H1 (cell line): ENCODE measurements at regions not wholly inside any gene's neighbourhood (a gene's known extent, or its start where the extent isn't known, plus 50 kb on each side); places are given as distances from the start of the nearest gene placed in this dataset.

ENCODE experiments used
- CTCF ChIA-PET: fragments of 300-600 bp; sonication (Branson Sonifier 250); formaldehyde crosslinking; loops from one replicate; lab custom pipeline; 2021; ENCODE audit not compliant: partially characterized antibody; lab: Charles Lee
- POLR2A ChIA-PET: fragments of 300-600 bp; sonication (Branson Sonifier 250); formaldehyde crosslinking; loops from one replicate; lab custom pipeline; 2021; ENCODE audit warnings: inconsistent platforms; ENCODE audit not compliant: partially characterized antibody; lab: Charles Lee
- DNase-seq, 2 experiments: peaks; one replicate each; pipeline versions ENCODE4 v3.0.0 to v3.0.0-alpha.2; 2010 to 2022; ENCODE audit warnings: low spot score in 2 of 2, low read depth in 1 of 2, mixed read lengths in 1 of 2
- FAIRE-seq: peaks from 2 replicates; lab custom pipeline; 2011; peaks lifted over from hg19 to GRCh38; lab: Jason Lieb, UNC
- H2AFZ ChIP-seq: 2 replicates; pipeline ENCODE4 v1.8.1; 2012; ENCODE audit warnings: low read length, inconsistent platforms
- H2AK5ac ChIP-seq: 2 replicates; pipeline ENCODE4 v1.6.1; 2013; ENCODE audit warnings: low read depth, low read length
- H2BK120ac ChIP-seq: replicated peaks from 2 replicates; pipeline ENCODE3; 2013; ENCODE audit warnings: low read depth, low read length, inconsistent platforms
- H2BK12ac ChIP-seq: 2 replicates; pipeline ENCODE4 v1.6.1; 2013; ENCODE audit warnings: low read depth, low read length
- H2BK15ac ChIP-seq: 2 replicates; pipeline ENCODE4 v1.6.1; 2013; ENCODE audit warnings: low read length
- H2BK20ac ChIP-seq: 2 replicates; pipeline ENCODE4 v1.6.1; 2013; ENCODE audit warnings: low read length
- H2BK5ac ChIP-seq: 2 replicates; pipeline ENCODE4 v1.6.1; 2013; ENCODE audit warnings: low read depth, low read length
- H3K14ac ChIP-seq: 2 replicates; pipeline ENCODE4 v1.6.1; 2013; ENCODE audit warnings: inconsistent platforms; ENCODE audit not compliant: insufficient read length
- H3K18ac ChIP-seq: 2 replicates; pipeline ENCODE4 v1.6.1; 2013; ENCODE audit warnings: low read length; ENCODE audit errors: extremely low read depth
- H3K23ac ChIP-seq: 2 replicates; pipeline ENCODE4 v1.6.1; 2013; ENCODE audit warnings: inconsistent platforms; ENCODE audit not compliant: insufficient read length
- H3K23me2 ChIP-seq: 2 replicates; pipeline ENCODE4 v1.6.1; 2013; ENCODE audit warnings: low read depth, low read length
- H3K27ac ChIP-seq: 2 replicates; pipeline ENCODE4 v1.6.1; 2011; ENCODE audit warnings: low read depth, low read length, inconsistent platforms
- H3K27me3 ChIP-seq, 4 experiments: replicated peaks in 1 of 4; 1 replicate in 1 of 4; 2 replicates in 3 of 4; pipeline versions ENCODE4 v1.6.1 to v1.8.1; 2011 to 2013; ENCODE audit warnings: low read length in 3 of 4, mild to moderate bottlenecking in 3 of 4, inconsistent platforms in 2 of 4, mixed read lengths in 2 of 4, moderate library complexity in 1 of 4; ENCODE audit not compliant: control insufficient read depth in 3 of 4, insufficient read depth in 3 of 4; ENCODE audit errors: extremely low read depth in 1 of 4
- H3K36me3 ChIP-seq, 4 experiments: 2 replicates each; pipeline versions ENCODE4 v1.6.1 to v1.8.1; 2011 to 2013; ENCODE audit warnings: mild to moderate bottlenecking in 4 of 4, low read length in 3 of 4, moderate library complexity in 2 of 4, control low read depth in 1 of 4, inconsistent platforms in 1 of 4; ENCODE audit not compliant: insufficient read depth in 4 of 4, control insufficient read depth in 2 of 4
- H3K4ac ChIP-seq: replicated peaks from 2 replicates; pipeline ENCODE3; 2013; ENCODE audit warnings: low read length, low read depth, mixed read lengths, inconsistent platforms; ENCODE audit not compliant: insufficient read length
- H3K4me1 ChIP-seq, 4 experiments: replicated peaks in 1 of 4; 1 replicate in 1 of 4; 2 replicates in 3 of 4; pipeline versions ENCODE4 v1.6.1 to v1.8.1; 2011 to 2013; ENCODE audit warnings: low read length in 3 of 4, inconsistent platforms in 2 of 4, mixed read lengths in 1 of 4; ENCODE audit not compliant: insufficient read depth in 4 of 4, control insufficient read depth in 3 of 4
- H3K4me2 ChIP-seq, 2 experiments: 2 replicates each; pipeline versions ENCODE4 v1.6.1 to v1.8.1; 2011 to 2013; ENCODE audit warnings: low read depth in 2 of 2, low read length in 2 of 2, control low read depth in 1 of 2, inconsistent platforms in 1 of 2, mild to moderate bottlenecking in 1 of 2; ENCODE audit not compliant: insufficient read depth in 1 of 2
- H3K4me3 ChIP-seq, 4 experiments: fragments of 200-600, 300-600 bp in 1 of 4; sonication (generic), shearing (Covaris generic), sonication (Bioruptor Twin) in 1 of 4; 2 replicates each; pipeline versions ENCODE4 v1.5.1 to v1.8.1; 2011 to 2016; ENCODE audit warnings: low read length in 4 of 4, low read depth in 3 of 4, control low read depth in 2 of 4, inconsistent platforms in 2 of 4, mild to moderate bottlenecking in 2 of 4, mixed read lengths in 1 of 4, moderate library complexity in 1 of 4; ENCODE audit not compliant: insufficient read depth in 2 of 4; ENCODE audit errors: extremely low read depth in 1 of 4
- H3K56ac ChIP-seq: replicated peaks from 2 replicates; pipeline ENCODE3; 2013; ENCODE audit warnings: low read depth, mild to moderate bottlenecking, mixed read lengths, low read length, inconsistent platforms; ENCODE audit not compliant: insufficient read length
- H3K79me1 ChIP-seq: 2 replicates; pipeline ENCODE4 v1.6.1; 2013; ENCODE audit warnings: low read depth, low read length, control low read depth
- H3K79me2 ChIP-seq, 2 experiments: 2 replicates each; pipeline versions ENCODE4 v1.6.1 to v1.8.1; 2012 to 2013; ENCODE audit warnings: low read length in 2 of 2, mild to moderate bottlenecking in 2 of 2, inconsistent platforms in 1 of 2; ENCODE audit not compliant: insufficient read depth in 2 of 2, control insufficient read depth in 1 of 2
- H3K9ac ChIP-seq, 4 experiments: replicated peaks in 1 of 4; 1 replicate in 1 of 4; 2 replicates in 3 of 4; pipeline versions ENCODE4 v1.6.1 to v1.8.1; 2011 to 2013; ENCODE audit warnings: low read depth in 3 of 4, low read length in 3 of 4, control low read depth in 2 of 4, mild to moderate bottlenecking in 2 of 4, moderate library complexity in 2 of 4, inconsistent platforms in 1 of 4; ENCODE audit errors: extremely low read depth in 1 of 4
- H3K9me3 ChIP-seq, 2 experiments: 2 replicates each; pipeline versions ENCODE4 v1.6.1 to v1.8.1; 2012 to 2013; ENCODE audit warnings: mild to moderate bottlenecking in 2 of 2, moderate library complexity in 2 of 2, control low read depth in 1 of 2, inconsistent platforms in 1 of 2, low read depth in 1 of 2, low read length in 1 of 2, mixed read lengths in 1 of 2; ENCODE audit not compliant: insufficient read depth in 2 of 2
- H4K20me1 ChIP-seq, 2 experiments: replicated peaks in 1 of 2; 2 replicates each; pipeline versions ENCODE3 to v1.8.1; 2011 to 2013; ENCODE audit warnings: inconsistent platforms in 2 of 2, low read length in 2 of 2, mild to moderate bottlenecking in 1 of 2; ENCODE audit not compliant: insufficient read depth in 2 of 2, control insufficient read depth in 1 of 2
- H4K5ac ChIP-seq: 2 replicates; pipeline ENCODE4 v1.6.1; 2013; ENCODE audit warnings: low read length, low read depth, mixed read lengths, inconsistent platforms; ENCODE audit not compliant: insufficient read length
- H4K8ac ChIP-seq: 2 replicates; pipeline ENCODE4 v1.8.0; 2013; ENCODE audit warnings: mild to moderate bottlenecking, moderate library complexity, low read length, inconsistent platforms; ENCODE audit not compliant: insufficient read depth; ENCODE audit errors: extremely low read depth
- H4K91ac ChIP-seq: replicated peaks from 2 replicates; pipeline ENCODE3; 2013; ENCODE audit warnings: low read length, mixed read lengths, inconsistent platforms; ENCODE audit not compliant: insufficient read length
- RAD21 ChIP-seq, 2 experiments: IDR thresholded peaks in 1 of 2; conservative IDR thresholded peaks in 1 of 2; 2 replicates each; pipeline ENCODE4 v1.6.1; 2011; ENCODE audit warnings: low read depth in 2 of 2, low read length in 2 of 2, improper control_type of control experiment in 1 of 2, inconsistent platforms in 1 of 2, mild to moderate bottlenecking in 1 of 2, moderate library complexity in 1 of 2
- SRF ChIP-seq: IDR thresholded peaks from 2 replicates; pipeline ENCODE4 v1.6.1; 2011; ENCODE audit warnings: mild to moderate bottlenecking, low read depth, low read length, moderate library complexity

GRCh38 chr3:34374521-34374920 is 576.1 kb downstream of the PDCD6IP start:
- no peak overlapping the region for H3K27ac ChIP-seq
- no peak overlapping the region for H2BK120ac ChIP-seq
- H3K23ac ChIP-seq = no peak overlapping the region
- no peaks in the 10 kb centered on the region for H3K79me2 ChIP-seq
- no peak overlapping the region for H3K14ac ChIP-seq
- FAIRE-seq (no peak), DNase-seq (no peak)
- no peaks in the 10 kb centered on the region for H3K79me1 ChIP-seq
- CTCF ChIA-PET = interaction anchor here (0.9 to 2.1 kb wide), 3 partner anchors 14 to 267 kb away, joined by 4 to 6 read pairs (median 5); no protein-coding TSS in a partner anchor
- H3K4me1 ChIP-seq = no peaks in the 10 kb centered on the region
- H2AK5ac ChIP-seq = no peak overlapping the region
- H3K4me3 ChIP-seq = no peak overlapping the region
- no peak overlapping the region for H3K56ac ChIP-seq
- no peak overlapping the region for H3K18ac ChIP-seq
- no peak overlapping the region for H2AFZ ChIP-seq
- no peak overlapping the region for H2BK12ac ChIP-seq
- no peak overlapping the region for H2BK5ac ChIP-seq
- no peak overlapping the region for H3K4ac ChIP-seq
- H4K8ac ChIP-seq = no peak overlapping the region
- POLR2A ChIA-PET = no interaction called here
- no peak overlapping the region for H4K5ac ChIP-seq
- no peak overlapping the region for H3K9ac ChIP-seq
- no peaks in the 10 kb centered on the region for H4K20me1 ChIP-seq
- H4K91ac ChIP-seq = no peak overlapping the region
- TF ChIP-seq SRF = no peak
- TF ChIP-seq RAD21 (IDR thresholded peaks at IDR 0.05 in 1 of 2, conservative IDR thresholded peaks at IDR 0.05 in 1 of 2; ENCODE audit: low read depth in 2 of 2, low read length in 2 of 2) = peak; percentile 16 to 22; a peak in 2 of 4 replicates
- no peaks in the 10 kb centered on the region for H3K36me3 ChIP-seq
- no peaks in the 10 kb centered on the region for H3K27me3 ChIP-seq
- H3K4me2 ChIP-seq = no peak overlapping the region
- no peak overlapping the region for H2BK20ac ChIP-seq
- H3K9me3 ChIP-seq = no peaks in the 10 kb centered on the region
- no peaks in the 10 kb centered on the region; the same call in 1 of the 2 replicates for H3K23me2 ChIP-seq
- no peak overlapping the region for H2BK15ac ChIP-seq
